Glomerular visceral epithelial cell (primary cell): ENCODE measurements at regions not wholly inside any gene's neighbourhood (a gene's known extent, or its start where the extent isn't known, plus 50 kb on each side); places are given as distances from the start of the nearest gene placed in this dataset.
"Not testable (repeated sequence)": the region's sequence is repeated elsewhere in the genome, so short reads cannot be mapped to it uniquely, and the experiment has no call there.

Experiments
- DNase-seq: peaks from one replicate; pipeline ENCODE4 v3.0.0-alpha.2; 2016; ENCODE audit errors: extremely low spot score

GRCh38 chr12:131455581-131456110 is 255.2 kb upstream of the SFSWAP start:
- DNase-seq = no peak

DNA sequence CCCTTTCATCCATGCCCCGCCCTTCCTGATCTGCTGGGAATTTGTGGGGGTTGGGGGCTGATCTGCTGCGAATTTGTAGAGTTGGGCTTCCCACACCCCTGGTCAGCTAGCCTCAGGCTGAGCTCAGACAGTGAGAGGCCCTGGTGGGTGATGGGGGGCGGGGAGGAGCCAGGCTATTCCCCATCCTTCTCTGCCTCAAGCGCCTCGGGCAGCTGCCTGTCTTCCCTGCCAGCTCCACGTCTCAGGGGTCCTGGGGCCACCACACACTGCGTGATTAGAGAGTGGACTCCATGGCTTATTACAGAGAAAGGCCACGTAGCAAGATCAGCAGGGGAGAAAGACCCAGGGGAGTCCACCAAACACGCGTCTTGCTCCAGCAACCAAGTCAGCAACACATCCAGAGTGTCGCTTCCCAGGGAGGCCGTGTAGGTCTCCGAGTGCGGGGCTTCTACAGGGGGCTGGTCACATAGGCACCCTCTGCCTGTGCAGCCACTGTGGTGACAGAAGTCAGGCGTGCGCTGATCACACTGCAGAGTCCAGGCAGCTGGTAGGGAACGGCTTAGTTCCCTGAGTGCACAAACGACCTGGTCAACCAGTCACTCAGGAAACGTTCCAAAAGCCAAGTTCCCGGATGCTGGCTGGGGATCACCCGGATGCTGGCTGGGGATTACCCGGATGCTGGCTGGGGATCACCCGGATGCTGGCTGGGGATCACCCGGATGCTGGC is 254.4 kb upstream of the SFSWAP start:
- DNase-seq = no peak

- DNase-seq = no peak
Observed at GRCh38 chr12:131457028-131457310, 253.9 kb upstream of the SFSWAP start.

GRCh38 chr12:131457331-131458047 is 253.4 kb upstream of the SFSWAP start:
- no peak for DNase-seq

DNA sequence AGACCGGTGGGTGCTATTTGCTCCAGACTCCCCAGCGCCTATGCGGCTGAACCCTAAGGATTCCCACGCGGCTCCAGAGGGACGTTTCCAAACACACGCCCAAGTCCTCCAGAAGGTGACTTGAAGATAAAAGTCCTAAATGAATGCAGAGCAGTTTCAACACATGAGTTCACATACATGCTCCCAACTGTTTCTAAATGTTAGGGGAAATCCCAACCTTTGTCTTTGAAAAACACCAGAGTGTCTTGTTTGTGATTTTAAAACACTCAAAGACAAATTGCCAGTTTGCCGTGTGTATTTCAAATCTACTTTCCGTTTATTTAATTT is 252.9 kb upstream of the SFSWAP start:
- DNase-seq = no peak

DNA sequence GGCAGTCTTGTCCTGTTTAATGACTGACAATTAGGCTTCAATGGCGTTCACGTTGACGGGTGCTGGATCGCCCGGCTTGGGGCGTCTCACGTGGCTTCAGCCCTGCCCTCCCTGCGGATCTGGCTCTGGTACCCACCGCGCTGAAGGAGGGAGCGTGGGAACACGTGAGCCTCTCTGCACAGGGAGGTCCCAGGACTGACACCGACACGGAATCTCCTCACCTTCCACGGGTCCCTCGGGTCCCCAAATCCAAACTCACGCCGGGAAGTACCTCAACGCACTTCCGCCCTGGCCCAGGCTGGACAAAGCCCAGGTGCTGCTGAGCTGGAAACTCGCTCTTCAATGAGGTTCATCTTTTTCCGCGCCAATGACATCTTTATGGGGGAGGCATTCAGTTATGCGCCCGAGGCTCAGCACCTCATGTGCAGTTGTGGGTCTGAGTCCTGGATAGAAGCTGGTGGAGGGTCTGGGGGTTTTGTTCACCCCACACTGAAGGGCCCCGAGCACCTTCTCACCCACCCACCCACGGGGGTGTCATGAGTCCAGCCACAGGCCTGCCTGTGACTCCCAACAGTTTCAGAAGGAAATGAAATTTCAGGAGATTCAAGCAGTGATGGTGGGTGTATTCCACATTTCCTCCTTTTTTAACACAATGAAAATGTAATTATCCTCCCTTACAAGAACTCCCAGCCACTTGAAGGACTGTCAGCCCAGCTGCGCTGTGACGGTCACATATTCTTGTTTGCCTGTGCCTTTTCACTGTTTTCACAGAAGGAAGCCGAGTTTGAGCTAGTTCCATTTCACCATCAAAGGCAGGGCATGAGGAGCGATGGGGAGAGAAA is 251.7 kb upstream of the SFSWAP start:
- no peak for DNase-seq

GRCh38 chr12:131459773-131460365 is 251.0 kb upstream of the SFSWAP start:
- DNase-seq = no peak

- no peak for DNase-seq
Observed at GRCh38 chr12:131460520-131460919, 250.4 kb upstream of the SFSWAP start.

DNA sequence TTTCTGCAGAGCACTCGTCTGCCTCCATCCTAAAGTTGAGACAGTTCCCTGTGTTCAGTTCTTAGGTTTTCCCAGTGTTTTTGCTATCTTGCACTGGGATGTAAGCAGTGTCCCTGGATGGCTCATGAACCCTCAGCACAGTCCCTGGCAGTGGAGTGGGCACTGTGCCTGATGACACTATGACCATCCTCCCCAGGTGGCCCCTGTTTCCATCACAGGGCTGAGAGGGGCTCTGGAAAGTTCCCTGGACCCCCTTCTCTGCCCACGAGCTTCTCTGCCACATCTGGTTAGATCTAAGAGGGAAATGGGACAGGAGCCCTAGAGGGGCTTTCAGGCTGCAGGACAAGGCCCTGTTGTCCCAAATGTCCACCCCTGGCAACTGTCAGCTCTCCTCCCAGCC is 249.8 kb upstream of the SFSWAP start:
- DNase-seq = no peak

- no peak for DNase-seq
Observed at GRCh38 chr12:131463174-131463573, 247.7 kb upstream of the SFSWAP start.

- no peak for DNase-seq
Observed at GRCh38 chr12:131464081-131464480, 246.8 kb upstream of the SFSWAP start.

GRCh38 chr12:131466306-131466705 is 244.6 kb upstream of the SFSWAP start:
- DNase-seq = no peak

GRCh38 chr12:131466932-131467331 is 244.0 kb upstream of the SFSWAP start:
- DNase-seq = no peak

DNA sequence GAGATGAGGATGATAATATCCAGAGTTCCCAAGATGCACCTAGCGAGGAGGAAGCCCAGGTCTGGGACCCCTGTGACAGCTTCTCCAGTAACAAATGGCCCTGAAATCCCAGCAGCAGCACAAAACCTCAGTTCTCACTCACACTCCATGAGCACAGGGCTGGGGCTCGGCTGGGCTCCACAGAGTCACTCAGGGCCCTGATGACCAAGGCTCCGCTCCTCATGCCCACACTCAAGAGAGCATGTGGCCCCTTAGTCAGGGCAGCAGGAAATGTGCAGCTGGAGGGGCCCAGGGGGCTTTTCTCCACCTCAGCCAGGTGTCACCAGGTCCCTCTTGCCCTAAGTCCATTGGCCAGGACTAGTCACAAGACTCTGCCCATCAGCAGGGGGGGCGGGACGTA is 242.7 kb upstream of the SFSWAP start:
- no peak for DNase-seq

- DNase-seq = not testable (repeated sequence)
Observed at GRCh38 chr12:131469945-131470344, 240.9 kb upstream of the SFSWAP start.

GRCh38 chr12:131471271-131471905 is 239.5 kb upstream of the SFSWAP start:
- no peak for DNase-seq

- DNase-seq = no peak
Observed at GRCh38 chr12:131471946-131472732, 238.8 kb upstream of the SFSWAP start.

- DNase-seq = no peak
Observed at GRCh38 chr12:131473261-131473660, 237.6 kb upstream of the SFSWAP start.

DNA sequence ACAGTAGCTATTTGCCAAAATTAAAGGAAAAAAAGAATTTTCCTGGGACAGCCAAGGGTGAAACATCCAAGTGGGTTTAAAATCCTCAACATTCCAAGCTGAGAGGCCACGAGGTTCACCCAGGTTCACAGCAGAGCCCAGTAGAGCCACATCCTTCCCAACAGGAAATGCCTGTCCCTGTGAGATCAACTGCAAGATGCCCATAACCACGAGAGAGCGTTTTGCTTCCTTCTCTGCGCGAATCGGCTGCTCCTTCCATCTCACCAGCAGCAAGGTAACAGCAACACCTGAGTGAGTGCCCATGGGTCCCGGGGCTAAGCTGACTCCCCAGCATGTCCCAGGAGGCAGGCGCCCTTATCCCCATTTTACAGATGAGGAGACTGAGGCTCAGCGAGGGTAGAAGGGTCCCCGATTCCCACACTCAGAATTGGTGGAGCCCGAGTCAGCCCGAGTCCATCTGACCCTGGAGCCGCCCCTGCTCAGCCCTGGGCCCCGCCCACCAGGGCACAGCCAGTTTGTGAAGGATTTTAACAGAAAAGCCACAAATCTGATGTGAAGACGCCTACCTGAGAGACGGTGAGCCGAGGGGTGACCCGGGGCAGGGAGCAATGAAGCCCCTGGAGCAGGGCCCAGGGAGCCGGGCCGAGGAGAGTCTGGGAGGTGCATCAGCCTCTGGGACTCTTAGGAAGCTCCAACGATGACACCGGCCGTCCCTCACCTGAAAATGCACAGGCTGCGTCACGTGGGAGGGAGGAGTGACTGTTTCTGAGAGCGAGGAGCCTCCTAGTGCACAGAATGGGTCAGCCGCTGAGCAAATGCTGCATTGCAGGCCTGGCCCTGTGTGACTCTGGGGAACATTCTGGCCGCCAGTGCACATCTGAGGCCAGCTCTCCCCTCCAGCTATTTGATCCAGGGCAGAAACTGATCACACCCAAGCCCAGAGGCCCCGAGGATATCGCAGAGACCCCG is 236.9 kb upstream of the SFSWAP start:
- DNase-seq = no peak

- DNase-seq = not testable (repeated sequence)
Observed at GRCh38 chr12:131475012-131475411, 235.9 kb upstream of the SFSWAP start.
